ENCODE measurements at regions not wholly inside any gene's neighbourhood (a gene's known extent, or its start where the extent isn't known, plus 50 kb on each side); places are given as distances from the start of the nearest gene placed in this dataset.

GRCh38 chr11:21861314-21861713 lies 331.6 kb upstream of the ANO5 start:
- Histone ChIP-seq H3K4me3 (ENCODE audit: low read depth, low read length) (no peak overlapping the region), H3K27ac (ENCODE audit: low read depth, low read length) (no peak overlapping the region), H3K4me1 (ENCODE audit: control insufficient read depth, insufficient read depth, low read length) (no peaks in the 10 kb centered on the region), H3K36me3 (ENCODE audit: control insufficient read depth, insufficient read depth, low read length) (no peaks in the 10 kb centered on the region), H3K27me3 (ENCODE audit: control insufficient read depth, insufficient read depth, low read length) (no peaks in the 10 kb centered on the region), H3K9me3 (ENCODE audit: control insufficient read depth, insufficient read depth, low read length) (no peaks in the 10 kb centered on the region)
- WGBS (ENCODE audit: insufficient coverage) = 0% methylated on average over 1 of the region's 4 CpGs
- DNase-seq (ENCODE audit: low read depth in 4 of 6, low spot score in 6 of 6) = peak in 1 of 6 donors; percentile 13

- Histone ChIP-seq H3K27ac (ENCODE audit: low read depth, low read length) (no peak overlapping the region), H3K4me1 (ENCODE audit: control insufficient read depth, insufficient read depth, low read length) (no peaks in the 10 kb centered on the region), H3K9me3 (ENCODE audit: control insufficient read depth, insufficient read depth, low read length) (no peaks in the 10 kb centered on the region), H3K27me3 (ENCODE audit: control insufficient read depth, insufficient read depth, low read length) (no peaks in the 10 kb centered on the region), H3K4me3 (ENCODE audit: low read depth, low read length) (no peak overlapping the region), H3K36me3 (ENCODE audit: control insufficient read depth, insufficient read depth, low read length) (no peaks in the 10 kb centered on the region)
- 29% methylated on average over 2 of the region's 4 CpGs for WGBS (ENCODE audit: insufficient coverage)
- no peak for DNase-seq (ENCODE audit: low read depth in 4 of 6, low spot score in 6 of 6)
Observed at GRCh38 chr11:21865541-21865940, 327.3 kb upstream of the ANO5 start.

- H3K36me3 ChIP-seq (ENCODE audit: control insufficient read depth, insufficient read depth, low read length) = no peaks in the 10 kb centered on the region
- H3K27ac ChIP-seq (ENCODE audit: low read depth, low read length) = no peak overlapping the region
- no peaks in the 10 kb centered on the region for H3K9me3 ChIP-seq (ENCODE audit: control insufficient read depth, insufficient read depth, low read length)
- 33% methylated on average over 1 of the region's 2 CpGs for WGBS (ENCODE audit: insufficient coverage)
- no peak overlapping the region for H3K4me3 ChIP-seq (ENCODE audit: low read depth, low read length)
- no peak for DNase-seq (ENCODE audit: low read depth in 4 of 6, low spot score in 6 of 6)
- no peaks in the 10 kb centered on the region for H3K27me3 ChIP-seq (ENCODE audit: control insufficient read depth, insufficient read depth, low read length)
- H3K4me1 ChIP-seq (ENCODE audit: control insufficient read depth, insufficient read depth, low read length) = no peaks in the 10 kb centered on the region
Observed at GRCh38 chr11:21866781-21867180, 326.1 kb upstream of the ANO5 start.

GRCh38 chr11:21877151-21877550 lies 315.7 kb upstream of the ANO5 start:
- H3K36me3 ChIP-seq (ENCODE audit: control insufficient read depth, insufficient read depth, low read length) = no peaks in the 10 kb centered on the region
- no peak overlapping the region for H3K4me3 ChIP-seq (ENCODE audit: low read depth, low read length)
- no peak overlapping the region for H3K27ac ChIP-seq (ENCODE audit: low read depth, low read length)
- no peaks in the 10 kb centered on the region for H3K4me1 ChIP-seq (ENCODE audit: control insufficient read depth, insufficient read depth, low read length)
- H3K27me3 ChIP-seq (ENCODE audit: control insufficient read depth, insufficient read depth, low read length) = no peaks in the 10 kb centered on the region
- no peak for DNase-seq (ENCODE audit: low read depth in 4 of 6, low spot score in 6 of 6)
- peaks cover 2% of the 10 kb centered on the region for H3K9me3 ChIP-seq (ENCODE audit: control insufficient read depth, insufficient read depth, low read length)

GRCh38 chr11:21883354-21883753 lies 309.5 kb upstream of the ANO5 start:
- Histone ChIP-seq H3K27ac (ENCODE audit: low read depth, low read length) (no peak overlapping the region), H3K4me3 (ENCODE audit: low read depth, low read length) (no peak overlapping the region), H3K4me1 (ENCODE audit: control insufficient read depth, insufficient read depth, low read length) (no peaks in the 10 kb centered on the region), H3K36me3 (ENCODE audit: control insufficient read depth, insufficient read depth, low read length) (no peaks in the 10 kb centered on the region), H3K27me3 (ENCODE audit: control insufficient read depth, insufficient read depth, low read length) (no peaks in the 10 kb centered on the region), H3K9me3 (ENCODE audit: control insufficient read depth, insufficient read depth, low read length) (peaks cover 2% of the 10 kb centered on the region)
- WGBS (ENCODE audit: insufficient coverage) = no CpG with 5 or more reads among the region's 3 CpGs
- DNase-seq (ENCODE audit: low read depth in 4 of 6, low spot score in 6 of 6) = no peak

- Histone ChIP-seq H3K36me3 (ENCODE audit: control insufficient read depth, insufficient read depth, low read length) (no peaks in the 10 kb centered on the region), H3K4me3 (ENCODE audit: low read depth, low read length) (no peak overlapping the region), H3K9me3 (ENCODE audit: control insufficient read depth, insufficient read depth, low read length) (no peaks in the 10 kb centered on the region), H3K27me3 (ENCODE audit: control insufficient read depth, insufficient read depth, low read length) (no peaks in the 10 kb centered on the region), H3K4me1 (ENCODE audit: control insufficient read depth, insufficient read depth, low read length) (no peaks in the 10 kb centered on the region), H3K27ac (ENCODE audit: low read depth, low read length) (no peak overlapping the region)
- 100% methylated on average over 1 of the region's 1 CpG for WGBS (ENCODE audit: insufficient coverage)
- DNase-seq (ENCODE audit: low read depth in 4 of 6, low spot score in 6 of 6) = no peak
Observed at GRCh38 chr11:21888814-21889213, 304.1 kb upstream of the ANO5 start.

- no peak overlapping the region for H3K4me3 ChIP-seq (ENCODE audit: low read depth, low read length)
- peak in 2 of 6 donors; percentile 11 to 93 for DNase-seq (ENCODE audit: low read depth in 4 of 6, low spot score in 6 of 6)
- no peaks in the 10 kb centered on the region for H3K9me3 ChIP-seq (ENCODE audit: control insufficient read depth, insufficient read depth, low read length)
- H3K27me3 ChIP-seq (ENCODE audit: control insufficient read depth, insufficient read depth, low read length) = no peaks in the 10 kb centered on the region
- WGBS (ENCODE audit: insufficient coverage) = no CpG with 5 or more reads among the region's 6 CpGs
- H3K27ac ChIP-seq (ENCODE audit: low read depth, low read length) = no peak overlapping the region
- H3K4me1 ChIP-seq (ENCODE audit: control insufficient read depth, insufficient read depth, low read length) = no peaks in the 10 kb centered on the region
- no peaks in the 10 kb centered on the region for H3K36me3 ChIP-seq (ENCODE audit: control insufficient read depth, insufficient read depth, low read length)
Observed at GRCh38 chr11:21892736-21893564, 299.9 kb upstream of the ANO5 start.

GRCh38 chr11:21893565-21893867 lies 299.4 kb upstream of the ANO5 start:
- Histone ChIP-seq H3K4me3 (ENCODE audit: low read depth, low read length) (no peak overlapping the region), H3K27me3 (ENCODE audit: control insufficient read depth, insufficient read depth, low read length) (no peaks in the 10 kb centered on the region), H3K36me3 (ENCODE audit: control insufficient read depth, insufficient read depth, low read length) (no peaks in the 10 kb centered on the region), H3K27ac (ENCODE audit: low read depth, low read length) (no peak overlapping the region), H3K4me1 (ENCODE audit: control insufficient read depth, insufficient read depth, low read length) (no peaks in the 10 kb centered on the region), H3K9me3 (ENCODE audit: control insufficient read depth, insufficient read depth, low read length) (no peaks in the 10 kb centered on the region)
- DNase-seq (ENCODE audit: low read depth in 4 of 6, low spot score in 6 of 6) = peak in 1 of 6 donors; percentile 7

- H3K27ac ChIP-seq (ENCODE audit: low read depth, low read length) = no peak overlapping the region
- H3K4me3 ChIP-seq (ENCODE audit: low read depth, low read length) = no peak overlapping the region
- H3K4me1 ChIP-seq (ENCODE audit: control insufficient read depth, insufficient read depth, low read length) = no peaks in the 10 kb centered on the region
- H3K36me3 ChIP-seq (ENCODE audit: control insufficient read depth, insufficient read depth, low read length) = no peaks in the 10 kb centered on the region
- DNase-seq (ENCODE audit: low read depth in 4 of 6, low spot score in 6 of 6) = no peak
- no peaks in the 10 kb centered on the region for H3K9me3 ChIP-seq (ENCODE audit: control insufficient read depth, insufficient read depth, low read length)
- WGBS (ENCODE audit: insufficient coverage) = 100% methylated on average over 1 of the region's 4 CpGs
- H3K27me3 ChIP-seq (ENCODE audit: control insufficient read depth, insufficient read depth, low read length) = no peaks in the 10 kb centered on the region
Observed at GRCh38 chr11:21894492-21894891, 298.4 kb upstream of the ANO5 start.

- Histone ChIP-seq H3K9me3 (ENCODE audit: control insufficient read depth, insufficient read depth, low read length) (no peaks in the 10 kb centered on the region), H3K36me3 (ENCODE audit: control insufficient read depth, insufficient read depth, low read length) (no peaks in the 10 kb centered on the region), H3K27ac (ENCODE audit: low read depth, low read length) (no peak overlapping the region), H3K27me3 (ENCODE audit: control insufficient read depth, insufficient read depth, low read length) (no peaks in the 10 kb centered on the region), H3K4me3 (ENCODE audit: low read depth, low read length) (no peak overlapping the region), H3K4me1 (ENCODE audit: control insufficient read depth, insufficient read depth, low read length) (no peaks in the 10 kb centered on the region)
- no peak for DNase-seq (ENCODE audit: low read depth in 4 of 6, low spot score in 6 of 6)
Observed at GRCh38 chr11:21895686-21896085, 297.2 kb upstream of the ANO5 start.
